Activated CD8-positive, alpha-beta memory T cell treated with anti-CD3 and anti-CD28 coated beads for 24 hours (primary cell): ENCODE measurements at regions not wholly inside any gene's neighbourhood (a gene's known extent, or its start where the extent isn't known, plus 50 kb on each side); places are given as distances from the start of the nearest gene placed in this dataset.
"Not testable (repeated sequence)": the region's sequence is repeated elsewhere in the genome, so short reads cannot be mapped to it uniquely, and the experiment has no call there.

Source experiments
- DNase-seq: peaks from one replicate; pipeline ENCODE4 v3.0.0-alpha.2; 2020

DNA sequence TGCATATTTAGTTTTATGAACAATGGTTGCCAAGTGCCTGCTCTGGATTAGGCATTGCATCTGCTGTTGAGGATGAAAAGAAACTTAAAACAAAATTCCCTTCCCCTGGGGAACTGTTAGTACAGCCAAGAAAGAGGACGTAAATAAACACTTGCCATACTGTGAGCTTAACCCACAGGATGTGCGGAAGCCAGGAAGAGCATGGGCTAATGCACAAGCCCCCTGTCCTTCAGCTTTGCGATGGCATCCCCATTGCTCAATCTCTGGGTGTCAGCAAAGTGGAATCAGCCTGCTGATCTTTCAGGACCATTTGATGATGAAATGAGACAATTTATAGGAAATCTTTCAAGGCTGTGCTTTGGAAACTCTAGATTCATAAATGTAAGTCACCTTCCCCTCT lies 399.9 kb upstream of the IGFBP3 start:
- DNase-seq: no peak

DNA sequence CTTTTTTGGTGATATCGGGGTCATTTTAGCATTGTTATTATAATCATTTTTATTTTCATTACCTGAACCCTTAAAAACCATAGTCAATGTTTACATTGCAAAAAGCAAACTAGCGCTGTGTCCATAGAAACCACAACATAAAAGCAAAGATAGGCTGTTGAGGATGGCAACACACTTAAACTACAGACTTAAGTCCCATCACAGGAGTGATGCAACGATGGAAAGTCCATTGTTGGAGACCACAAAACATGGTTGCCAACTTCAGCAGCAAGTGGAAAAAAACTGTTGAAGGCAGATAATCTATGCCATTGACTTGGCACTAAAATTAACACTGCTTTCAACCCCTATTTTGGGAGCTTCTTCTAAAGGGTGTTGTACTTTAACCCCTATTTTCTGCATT lies 398.8 kb upstream of the IGFBP3 start:
- no peak for DNase-seq

DNA sequence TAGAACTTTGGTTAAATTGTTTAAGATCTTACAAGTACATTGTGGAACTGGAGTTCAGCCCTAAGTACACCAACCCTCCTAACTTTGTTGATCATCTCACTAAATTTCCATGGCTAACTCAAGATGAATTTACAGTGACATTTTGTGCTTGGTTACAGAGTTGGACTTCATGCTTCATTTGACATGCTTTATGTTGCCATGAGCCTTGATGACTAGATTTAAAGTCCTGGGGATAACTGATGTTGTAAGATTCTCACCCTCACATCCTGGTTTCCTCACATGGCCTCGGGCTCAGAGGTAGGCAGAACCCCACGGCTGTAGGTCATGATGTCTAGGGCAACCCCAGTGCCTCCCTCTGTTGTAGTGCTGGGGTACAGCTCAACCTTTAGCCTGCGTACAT lies 397.2 kb upstream of the IGFBP3 start:
- DNase-seq: no peak

DNA sequence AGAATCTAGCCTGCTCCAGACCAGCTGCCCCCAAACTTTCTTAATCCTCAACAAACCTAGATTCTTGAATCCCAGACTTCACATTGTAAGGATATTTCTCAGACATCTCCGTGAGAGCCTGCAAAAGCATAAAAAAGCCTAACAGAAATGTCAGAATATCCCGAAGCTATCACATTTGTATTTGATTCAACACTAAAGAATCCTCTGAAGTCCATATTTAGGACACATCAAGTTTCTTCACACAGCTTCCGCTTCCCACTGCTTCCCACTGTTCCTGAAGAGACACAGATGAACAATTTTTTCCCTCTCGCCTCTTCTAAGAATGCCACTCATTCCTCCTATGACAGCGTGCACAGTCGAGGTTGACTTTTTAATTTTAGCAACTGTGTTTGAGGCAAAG lies 396.2 kb upstream of the IGFBP3 start:
- DNase-seq: no peak

DNA sequence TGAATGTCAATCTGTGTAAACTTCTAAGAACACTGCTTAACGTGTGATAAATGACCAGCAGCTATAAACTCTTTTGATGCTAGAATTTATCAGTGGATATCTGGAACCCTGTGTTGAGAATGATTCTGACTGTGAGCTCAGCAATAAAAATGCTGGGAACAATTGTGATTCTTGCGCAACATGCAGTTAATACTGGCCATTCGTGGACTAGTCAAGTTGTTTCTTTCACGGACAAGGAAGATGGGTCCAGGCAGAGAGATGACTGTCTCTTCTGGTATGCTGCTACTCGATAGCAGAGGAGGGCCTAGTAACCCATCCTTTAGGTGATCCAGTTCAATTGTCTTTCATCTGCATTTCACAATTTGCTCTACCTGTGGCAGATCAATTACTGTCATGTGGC lies 394.8 kb upstream of the IGFBP3 start:
- DNase-seq: no peak

DNA sequence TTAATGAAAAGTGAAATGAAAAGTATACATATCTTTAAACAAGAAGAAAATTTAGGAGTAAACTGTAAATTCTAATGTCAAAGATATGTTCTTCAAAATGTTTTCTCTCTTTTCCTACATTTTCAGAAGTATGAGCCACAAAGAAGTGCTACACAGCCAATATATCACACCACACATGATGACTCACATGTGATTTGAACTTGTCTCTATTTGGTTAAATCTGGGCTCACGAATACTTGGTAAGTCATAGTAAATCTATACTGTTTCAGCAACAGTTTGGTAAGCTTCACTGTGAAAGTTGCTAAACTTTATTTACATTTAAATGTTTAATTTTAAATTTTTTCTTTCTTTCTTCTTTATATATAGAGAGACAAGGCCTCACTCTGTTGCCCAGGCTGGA lies 380.6 kb upstream of the IGFBP3 start:
- DNase-seq: no peak

DNA sequence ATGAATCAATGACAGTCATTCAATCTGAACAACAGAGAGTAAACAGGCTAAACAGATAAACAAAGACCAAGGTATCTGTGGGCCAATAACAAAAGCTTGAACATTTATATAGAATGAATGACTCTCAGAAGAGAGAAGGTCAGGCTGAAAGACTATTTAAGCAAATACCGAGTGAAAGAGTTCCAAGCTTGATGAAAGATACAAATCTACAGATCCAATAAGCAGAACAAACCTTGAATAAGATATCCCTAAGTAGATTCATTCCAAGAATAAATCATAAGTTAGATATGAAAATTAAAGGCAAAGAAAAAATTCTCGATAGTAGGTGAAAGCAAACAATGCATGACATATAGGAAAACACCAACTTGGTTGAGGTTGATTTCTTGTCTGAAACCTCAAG lies 376.4 kb upstream of the IGFBP3 start:
- DNase-seq: no peak

DNA sequence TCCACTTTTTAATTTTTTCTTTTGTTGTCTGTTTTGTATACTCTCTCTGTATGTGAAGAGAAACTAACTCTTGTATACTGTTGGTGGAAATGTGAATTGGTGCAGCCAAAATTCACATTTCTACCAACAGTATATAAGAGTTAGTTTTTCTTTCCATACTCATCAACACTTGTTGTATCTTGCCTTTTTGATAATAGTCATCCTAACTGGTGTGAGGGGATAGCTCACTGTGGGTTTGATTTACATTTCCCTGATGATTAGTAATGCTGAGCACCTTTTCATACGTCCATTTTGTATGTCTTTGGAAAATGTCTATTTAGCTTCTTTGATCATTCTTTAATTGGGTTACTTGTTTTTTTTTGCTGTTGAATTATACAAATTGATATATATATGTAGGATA lies 375.5 kb upstream of the IGFBP3 start:
- no peak for DNase-seq

DNA sequence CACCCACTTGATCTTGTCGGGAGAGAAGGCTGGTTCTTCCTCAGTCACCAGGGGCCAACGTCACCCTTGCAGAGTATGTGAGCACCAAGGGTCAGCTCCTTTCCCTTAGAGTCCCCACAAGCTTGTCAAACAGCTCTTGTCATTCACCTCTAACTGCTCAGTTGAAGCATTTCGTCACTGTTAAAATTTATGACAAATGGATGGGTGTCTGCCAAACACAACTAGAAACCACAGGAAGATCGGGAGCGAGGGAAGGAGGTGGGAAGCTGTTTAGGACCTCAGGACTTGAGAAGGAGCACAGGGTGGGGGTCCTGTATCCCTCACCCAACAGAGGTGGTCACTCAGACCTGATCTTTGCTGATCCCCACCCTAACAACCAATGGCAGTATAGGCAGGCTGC lies 373.3 kb upstream of the IGFBP3 start:
- no peak for DNase-seq

DNA sequence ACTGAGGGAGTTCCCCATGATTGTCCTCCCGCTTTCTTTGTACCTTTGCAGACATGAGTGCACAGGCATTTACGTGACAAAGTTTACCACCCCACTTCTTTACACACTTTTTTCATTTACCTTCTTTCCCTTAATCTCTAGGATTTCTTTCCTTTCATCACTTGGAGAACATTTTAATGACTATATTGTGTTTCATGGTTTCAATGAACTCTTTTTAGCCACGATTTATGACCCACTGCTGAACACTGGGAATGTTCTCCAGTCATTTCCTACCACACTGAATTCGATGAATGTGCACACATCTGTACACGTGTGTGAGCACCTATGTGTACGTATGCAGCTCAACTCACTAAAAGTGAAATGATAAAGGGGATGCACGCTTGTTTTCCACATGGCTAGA lies 371.7 kb upstream of the IGFBP3 start:
- DNase-seq: no peak

DNA sequence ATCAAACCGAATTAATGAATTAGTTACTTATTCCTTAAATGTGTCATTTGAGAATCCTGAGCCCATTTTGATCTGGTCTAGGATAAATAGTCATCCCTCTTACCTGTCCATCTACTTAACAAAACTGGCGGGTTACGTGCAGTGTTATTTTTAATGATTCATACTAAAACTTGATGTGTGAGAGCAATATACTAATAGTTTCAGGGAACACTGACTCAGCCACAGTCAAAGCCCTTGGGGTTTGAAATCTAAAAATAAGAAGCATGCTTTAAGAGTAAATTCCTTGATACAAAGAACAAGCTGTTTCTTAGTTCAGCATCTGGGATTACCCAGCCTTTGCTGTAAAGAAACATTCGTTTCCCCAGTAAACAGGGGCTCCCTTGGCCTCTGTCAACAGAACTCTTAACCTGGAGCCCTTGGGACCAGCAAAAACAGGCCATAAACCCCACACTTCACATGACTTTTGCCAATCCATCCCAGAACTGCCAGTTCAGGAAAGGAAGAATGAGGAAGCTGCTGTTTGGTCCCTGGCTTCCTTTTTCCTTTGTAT lies 370.6 kb upstream of the IGFBP3 start:
- no peak for DNase-seq

DNA sequence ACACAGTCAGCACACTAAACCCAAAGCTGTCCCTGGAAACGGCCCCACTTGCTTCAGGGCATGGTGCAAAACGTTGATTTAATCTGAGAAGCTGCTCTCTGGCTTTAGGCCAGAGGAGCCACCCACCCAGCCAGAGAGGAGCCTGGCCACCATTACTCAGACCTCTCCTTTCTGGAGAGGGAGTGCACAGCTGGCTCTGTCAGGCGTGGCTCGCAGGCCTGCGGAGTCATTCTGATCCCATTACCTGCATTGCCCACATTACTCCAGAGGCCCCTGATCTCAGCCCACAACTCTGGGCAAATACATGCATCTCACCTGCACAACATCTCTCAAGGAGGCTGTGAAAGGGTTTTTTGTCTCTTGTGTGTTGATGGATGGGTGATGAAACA lies 370.0 kb upstream of the IGFBP3 start:
- no peak for DNase-seq

DNA sequence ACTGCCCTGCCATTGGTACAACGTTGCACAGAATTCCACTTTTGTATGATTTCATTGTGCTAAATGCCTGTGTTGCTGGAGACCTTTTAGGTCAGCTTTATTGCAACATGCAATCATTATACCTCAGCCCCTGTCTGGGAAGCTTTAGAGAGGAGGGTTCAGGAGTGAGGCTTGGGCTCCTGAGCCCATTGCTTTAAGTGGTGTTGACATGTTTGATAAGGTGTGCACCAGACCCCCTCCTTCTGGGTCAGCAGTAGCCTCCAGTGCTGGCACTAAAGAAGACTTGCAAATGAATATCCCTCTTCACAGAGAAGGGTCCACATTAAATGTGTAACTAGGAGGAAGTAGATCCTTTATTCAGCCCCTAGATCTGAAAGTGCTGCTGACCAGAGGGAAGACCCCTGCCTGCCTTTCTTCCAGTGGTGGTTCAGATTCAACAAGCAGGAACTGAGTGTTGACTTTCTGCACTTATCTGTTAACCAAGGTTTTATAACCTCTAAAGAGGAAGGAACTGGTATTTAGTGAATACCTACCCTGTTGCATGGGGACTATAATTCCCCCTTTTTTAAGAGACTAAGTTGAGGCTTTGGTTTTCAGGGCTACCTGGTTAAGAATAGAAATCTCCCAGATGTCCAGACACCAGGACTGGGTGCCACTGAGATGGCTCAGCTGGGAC lies 369.4 kb upstream of the IGFBP3 start:
- DNase-seq: no peak

DNA sequence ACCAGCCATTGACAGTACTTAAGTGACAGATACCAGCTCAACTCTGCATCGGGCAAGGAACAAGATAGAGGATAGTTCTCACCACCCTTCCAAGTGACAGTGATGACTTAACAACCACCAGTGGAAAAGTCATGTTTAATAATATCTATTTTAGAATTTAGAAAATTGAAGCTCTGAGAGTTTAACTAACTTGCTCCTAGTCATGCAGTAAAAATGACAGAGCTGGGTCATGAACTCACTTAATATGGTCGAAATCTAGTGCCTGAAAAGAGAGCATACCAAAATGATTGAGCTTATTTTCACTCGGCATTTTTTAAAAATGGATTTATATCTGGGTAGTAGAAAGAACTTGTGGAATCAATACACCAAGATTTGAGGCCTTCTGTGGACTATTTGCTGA lies 367.8 kb upstream of the IGFBP3 start:
- DNase-seq: no peak

DNA sequence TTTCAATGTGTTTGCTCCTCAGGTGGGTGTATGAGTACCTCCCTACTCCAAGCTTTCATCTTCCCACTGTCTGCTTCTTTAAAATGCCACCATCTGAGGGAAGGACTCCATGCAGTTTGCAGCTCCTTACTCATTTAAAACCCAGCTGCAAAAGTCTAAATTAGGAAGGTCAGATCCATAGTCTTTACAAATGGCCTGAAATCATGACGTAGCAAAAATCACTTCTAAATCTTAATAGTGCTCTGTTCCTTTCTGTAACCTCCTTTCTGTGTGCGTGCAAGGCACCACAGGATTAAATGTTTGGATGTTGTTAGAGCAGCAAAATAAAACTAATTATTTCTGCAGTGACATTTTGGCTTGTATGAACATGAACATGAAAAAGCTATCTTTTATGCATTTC lies 366.9 kb upstream of the IGFBP3 start:
- DNase-seq: no peak

DNA sequence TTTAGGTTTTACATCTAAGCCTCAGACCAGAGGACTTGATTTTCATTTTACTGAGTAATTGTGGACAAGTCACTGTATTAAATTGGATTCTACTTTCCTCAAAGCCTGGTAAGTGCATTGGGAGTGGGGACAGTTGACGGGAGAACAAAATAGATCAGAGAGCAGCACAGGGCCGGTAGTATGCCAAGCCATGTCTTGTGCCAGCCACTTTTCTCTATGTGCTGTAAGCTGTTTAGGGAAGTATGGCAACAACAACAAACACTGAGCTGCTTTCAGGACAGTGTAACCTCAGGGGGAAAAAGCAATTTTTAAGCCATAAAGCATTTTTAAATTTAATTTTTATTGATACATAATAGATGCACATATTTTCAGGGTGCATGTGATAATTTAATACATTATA lies 365.9 kb upstream of the IGFBP3 start:
- DNase-seq: no peak

DNA sequence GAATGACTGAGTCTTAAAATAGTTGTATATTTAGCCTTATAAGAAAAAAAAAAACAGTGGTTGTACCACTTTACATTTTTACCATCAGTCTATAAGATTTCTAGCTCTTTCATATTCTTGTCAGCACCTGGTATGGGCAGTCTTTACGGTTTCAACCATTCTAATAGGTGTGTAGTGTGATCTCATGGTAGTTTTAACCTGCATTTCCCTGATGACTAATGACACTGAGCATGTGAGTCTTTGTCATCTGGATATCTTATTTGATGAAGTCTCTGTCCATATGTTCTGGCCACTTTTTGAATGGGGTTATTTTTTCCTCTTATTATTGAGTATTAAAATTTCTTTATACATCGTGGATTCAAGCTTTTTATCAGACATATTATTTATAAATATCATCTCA lies 365.3 kb upstream of the IGFBP3 start:
- no peak for DNase-seq

DNA sequence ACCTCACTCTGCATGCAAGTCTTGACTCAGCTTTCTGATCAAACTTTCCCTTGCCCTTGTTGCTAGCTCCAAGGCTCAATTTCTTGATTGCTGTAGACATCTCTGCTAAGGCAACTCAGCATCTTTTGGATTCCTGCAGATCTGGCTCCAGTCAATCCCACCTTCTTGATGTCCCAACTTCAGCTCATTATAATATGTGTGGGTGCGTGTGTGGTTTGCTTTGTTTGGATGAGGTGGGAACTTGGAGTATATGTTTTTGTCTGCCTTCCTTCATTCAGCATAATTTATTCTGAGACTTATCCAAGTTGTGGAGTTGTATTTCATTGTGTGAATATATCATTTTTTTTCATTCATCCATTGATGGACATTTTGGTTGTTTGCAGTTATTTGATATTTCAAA lies 364.8 kb upstream of the IGFBP3 start:
- no peak for DNase-seq

DNA sequence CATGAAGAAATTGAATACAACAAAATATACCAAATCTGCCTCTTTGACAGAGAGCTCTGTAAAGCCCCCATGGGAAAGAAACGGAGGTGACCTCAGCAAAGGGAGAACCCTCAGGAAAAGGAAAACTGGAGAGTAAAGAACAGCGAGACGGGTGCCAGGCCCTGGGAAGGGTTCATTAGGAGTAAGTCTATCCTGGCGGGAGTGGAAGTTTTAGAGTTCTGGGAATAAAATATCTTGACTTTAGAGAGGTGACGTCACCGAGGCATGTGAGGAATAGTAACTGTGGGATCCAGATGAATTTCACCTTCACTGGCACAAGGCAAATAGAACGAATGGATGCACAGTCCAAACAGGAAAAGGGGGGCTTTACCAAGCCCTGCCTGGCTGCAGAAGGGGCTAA lies 362.8 kb upstream of the IGFBP3 start:
- no peak for DNase-seq

DNA sequence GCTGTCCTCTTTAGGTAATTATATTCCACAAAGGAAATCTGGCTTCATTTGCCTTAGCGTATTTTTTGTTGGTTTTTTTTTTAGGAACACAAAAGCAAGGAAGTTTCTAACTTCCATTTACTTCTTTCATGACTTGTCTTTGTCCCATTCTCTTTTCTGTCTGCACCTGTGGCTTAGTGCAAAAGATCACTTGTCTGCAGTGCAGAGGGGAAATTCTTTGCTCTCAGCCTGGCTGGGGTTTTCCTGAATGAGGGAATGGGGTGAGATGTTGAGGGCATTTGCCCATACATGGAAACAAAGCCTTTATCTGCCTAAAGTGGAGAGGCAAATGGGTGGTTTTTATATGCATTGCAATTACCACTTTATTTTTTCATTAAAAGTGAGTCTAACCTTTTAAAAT lies 361.1 kb upstream of the IGFBP3 start:
- no peak for DNase-seq

DNA sequence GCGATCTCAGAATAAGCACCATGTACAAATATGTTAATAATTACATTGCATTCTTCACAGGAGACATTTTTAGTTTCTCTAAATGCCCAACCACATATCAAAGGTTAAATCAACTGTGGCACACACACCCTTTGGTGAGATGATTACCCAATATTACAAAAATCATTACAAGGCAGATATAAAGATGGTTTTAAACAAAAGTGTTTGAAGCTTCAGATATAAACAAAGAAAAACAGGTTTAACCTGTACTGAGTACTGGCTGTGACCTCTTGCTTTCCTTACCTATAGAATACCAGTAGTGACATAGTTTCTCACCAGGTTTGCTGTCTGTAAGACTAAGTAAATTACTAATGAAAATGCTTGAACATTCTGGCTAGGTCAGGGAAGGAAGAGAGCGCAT lies 360.0 kb upstream of the IGFBP3 start:
- DNase-seq: no peak

DNA sequence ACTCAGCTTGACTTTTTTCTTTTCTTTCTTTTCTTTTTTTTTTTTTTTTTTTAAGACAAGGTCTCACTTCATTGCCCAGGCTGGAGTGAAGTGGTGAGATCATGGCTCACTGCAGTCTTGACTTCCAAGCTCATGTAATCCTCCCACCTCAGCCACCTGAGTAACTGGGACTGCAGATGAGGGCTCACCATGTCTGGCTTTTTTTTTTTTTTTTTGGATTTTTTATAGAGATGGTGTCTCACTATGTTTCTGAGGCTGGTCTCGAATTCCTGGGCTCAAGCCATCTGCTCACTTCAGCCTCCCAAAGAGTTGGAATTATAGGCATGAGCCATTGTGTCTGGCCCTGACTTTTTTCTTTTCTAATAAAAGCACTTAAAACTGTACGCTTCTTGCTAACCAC lies 358.2 kb upstream of the IGFBP3 start:
- no peak for DNase-seq

DNA sequence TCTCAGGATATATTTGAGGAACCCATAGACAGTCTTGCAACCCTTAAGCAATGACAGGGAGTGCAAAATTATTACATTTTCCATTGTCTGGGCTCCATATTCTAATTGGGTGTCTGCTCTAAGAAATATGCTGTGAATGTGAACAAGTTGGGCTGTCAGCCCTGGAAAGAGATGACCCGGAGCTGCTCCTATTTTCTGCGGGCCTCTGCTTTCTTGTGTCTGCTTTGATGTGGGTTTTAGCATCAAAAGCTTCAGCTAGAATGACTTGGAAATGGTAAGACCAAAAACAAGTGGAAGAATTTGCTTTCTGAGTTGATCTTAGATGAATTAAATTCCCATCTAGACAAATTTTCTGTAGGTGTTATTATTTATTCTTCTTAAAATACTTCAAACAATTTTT lies 343.6 kb upstream of the IGFBP3 start:
- DNase-seq: no peak

DNA sequence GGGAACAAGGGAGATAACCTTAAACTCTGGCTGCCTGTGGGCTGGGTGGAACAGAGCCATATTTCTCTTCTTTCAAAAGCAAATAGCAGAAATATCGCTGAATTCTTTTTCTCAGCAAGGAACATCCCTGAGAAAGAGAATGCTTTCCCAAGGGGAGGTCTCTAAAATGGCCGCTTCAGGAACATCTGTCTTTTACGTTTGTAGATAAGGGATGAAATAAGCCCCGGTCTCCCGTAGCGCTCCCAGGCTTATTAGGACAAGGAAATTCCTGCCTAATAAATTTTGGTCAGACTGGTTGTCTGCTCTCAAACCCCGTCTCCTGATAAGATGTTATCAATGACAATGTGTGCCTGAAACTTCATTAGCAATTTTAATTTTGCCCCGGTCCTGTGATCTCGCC lies 340.6 kb upstream of the IGFBP3 start:
- not testable (repeated sequence) for DNase-seq

DNA sequence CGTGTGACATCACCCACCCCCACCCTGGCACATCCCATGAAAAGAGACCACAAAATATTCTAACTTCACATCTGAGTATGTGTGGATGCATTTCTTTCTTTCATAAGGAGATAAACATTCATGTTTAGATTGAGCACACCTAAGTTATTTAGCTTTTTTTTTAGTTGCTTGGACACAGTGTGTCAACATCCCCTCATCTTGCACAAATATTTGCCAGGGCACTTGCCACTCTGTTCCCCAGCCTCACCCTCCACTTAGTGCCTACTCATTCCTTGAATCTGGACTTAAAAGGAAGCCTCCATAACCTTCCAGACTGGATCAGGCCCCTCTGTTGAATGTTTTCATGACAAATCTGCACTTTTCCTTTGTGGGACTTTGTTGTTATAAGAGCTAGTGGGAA lies 338.9 kb upstream of the IGFBP3 start:
- no peak for DNase-seq
